Keratinocyte (primary cell): ENCODE measurements at regions not wholly inside any gene's neighbourhood (a gene's known extent, or its start where the extent isn't known, plus 50 kb on each side); places are given as distances from the start of the nearest gene placed in this dataset.

Source experiments
- EZH2 ChIP-seq: IDR thresholded peaks from one replicate; pipeline ENCODE4 v1.6.1; 2012; ENCODE audit warnings: inconsistent platforms, mild to moderate bottlenecking, low read length, moderate library complexity
- TF ChIP-seq, protein P1 (sequence below), 3 experiments: IDR thresholded peaks in 1 of 3; conservative IDR thresholded peaks in 1 of 3; optimal IDR thresholded peaks in 1 of 3; 2 replicates in 2 of 3; 3 replicates in 1 of 3; pipeline versions ENCODE3 to v1.5.1; 2011; ENCODE audit warnings: low read length in 3 of 3, mild to moderate bottlenecking in 3 of 3, moderate library complexity in 2 of 3, control low read depth in 1 of 3, inconsistent platforms in 1 of 3; ENCODE audit not compliant: insufficient read depth in 2 of 3; ENCODE audit errors: extremely low read depth in 1 of 3

GRCh38 chr11:134573857-134574256 is 161.8 kb upstream of the B3GAT1 start:
- TF ChIP-seq, protein P1, sequence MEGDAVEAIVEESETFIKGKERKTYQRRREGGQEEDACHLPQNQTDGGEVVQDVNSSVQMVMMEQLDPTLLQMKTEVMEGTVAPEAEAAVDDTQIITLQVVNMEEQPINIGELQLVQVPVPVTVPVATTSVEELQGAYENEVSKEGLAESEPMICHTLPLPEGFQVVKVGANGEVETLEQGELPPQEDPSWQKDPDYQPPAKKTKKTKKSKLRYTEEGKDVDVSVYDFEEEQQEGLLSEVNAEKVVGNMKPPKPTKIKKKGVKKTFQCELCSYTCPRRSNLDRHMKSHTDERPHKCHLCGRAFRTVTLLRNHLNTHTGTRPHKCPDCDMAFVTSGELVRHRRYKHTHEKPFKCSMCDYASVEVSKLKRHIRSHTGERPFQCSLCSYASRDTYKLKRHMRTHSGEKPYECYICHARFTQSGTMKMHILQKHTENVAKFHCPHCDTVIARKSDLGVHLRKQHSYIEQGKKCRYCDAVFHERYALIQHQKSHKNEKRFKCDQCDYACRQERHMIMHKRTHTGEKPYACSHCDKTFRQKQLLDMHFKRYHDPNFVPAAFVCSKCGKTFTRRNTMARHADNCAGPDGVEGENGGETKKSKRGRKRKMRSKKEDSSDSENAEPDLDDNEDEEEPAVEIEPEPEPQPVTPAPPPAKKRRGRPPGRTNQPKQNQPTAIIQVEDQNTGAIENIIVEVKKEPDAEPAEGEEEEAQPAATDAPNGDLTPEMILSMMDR (optimal IDR thresholded peaks at IDR 0.05 in 1 of 3, IDR thresholded peaks at IDR 0.05 in 1 of 3, conservative IDR thresholded peaks at IDR 0.05 in 1 of 3; ENCODE audit: extremely low read depth in 1 of 3, insufficient read depth in 2 of 3, low read length in 3 of 3): no peak
- TF ChIP-seq EZH2: no peak
